H9 (cell line): ENCODE measurements at regions not wholly inside any gene's neighbourhood (a gene's known extent, or its start where the extent isn't known, plus 50 kb on each side); places are given as distances from the start of the nearest gene placed in this dataset.

ENCODE experiments used
- DNase-seq: peaks from one replicate; pipeline ENCODE4 v3.0.0-alpha.2; 2017
- H2AFZ ChIP-seq: one replicate; pipeline ENCODE4 v1.6.1; 2013; ENCODE audit warnings: mild to moderate bottlenecking, low read length, control low read depth, moderate library complexity
- H2AK5ac ChIP-seq: 2 replicates; pipeline ENCODE4 v1.6.1; 2013; ENCODE audit warnings: low read length, control low read depth, mixed read lengths; ENCODE audit not compliant: insufficient read length
- H2BK120ac ChIP-seq: one replicate; pipeline ENCODE4 v1.6.1; 2013; ENCODE audit warnings: low read depth, mild to moderate bottlenecking, low read length, control low read depth, inconsistent platforms; ENCODE audit not compliant: poor library complexity, severe bottlenecking
- H2BK12ac ChIP-seq: 2 replicates; pipeline ENCODE4 v1.6.1; 2013; ENCODE audit warnings: low read length, control low read depth, mixed read lengths, low read depth; ENCODE audit not compliant: insufficient read length
- H2BK15ac ChIP-seq: 2 replicates; pipeline ENCODE4 v1.6.1; 2013; ENCODE audit warnings: low read depth, low read length, control low read depth
- H2BK20ac ChIP-seq: one replicate; pipeline ENCODE4 v1.6.1; 2013; ENCODE audit warnings: low read depth, mild to moderate bottlenecking, low read length, control low read depth, inconsistent platforms; ENCODE audit not compliant: poor library complexity, severe bottlenecking
- H2BK5ac ChIP-seq: 2 replicates; pipeline ENCODE4 v1.6.1; 2013; ENCODE audit warnings: low read length, control low read depth, mixed read lengths; ENCODE audit not compliant: insufficient read length
- H3K14ac ChIP-seq: 2 replicates; pipeline ENCODE4 v1.6.1; 2013; ENCODE audit warnings: low read length, control low read depth; ENCODE audit not compliant: insufficient read depth
- H3K18ac ChIP-seq: 2 replicates; pipeline ENCODE4 v1.6.1; 2013; ENCODE audit warnings: low read depth, mild to moderate bottlenecking, mixed read lengths, low read length, control low read depth; ENCODE audit not compliant: insufficient read length
- H3K23ac ChIP-seq: 2 replicates; pipeline ENCODE4 v1.6.1; 2013; ENCODE audit warnings: low read length, control low read depth, mixed read lengths, low read depth; ENCODE audit not compliant: insufficient read length
- H3K23me2 ChIP-seq: 2 replicates; pipeline ENCODE4 v1.6.1; 2013; ENCODE audit warnings: low read depth, mild to moderate bottlenecking, mixed read lengths, low read length, control low read depth; ENCODE audit not compliant: insufficient read length, poor library complexity, severe bottlenecking
- H3K27ac ChIP-seq: 2 replicates; pipeline ENCODE4 v1.5.1; 2013; ENCODE audit warnings: low read length, control low read depth, mixed read lengths, low read depth; ENCODE audit not compliant: insufficient read length
- H3K27me3 ChIP-seq: 2 replicates; pipeline ENCODE4 v1.6.1; 2013; ENCODE audit warnings: low read length, control low read depth, inconsistent platforms; ENCODE audit not compliant: insufficient read depth
- H3K4ac ChIP-seq: 2 replicates; pipeline ENCODE4 v1.6.1; 2013; ENCODE audit warnings: low read depth, mild to moderate bottlenecking, control low read depth, inconsistent platforms, low read length, moderate library complexity
- H3K4me1 ChIP-seq: 2 replicates; pipeline ENCODE4 v1.6.1; 2013; ENCODE audit warnings: low read length, control low read depth, inconsistent platforms; ENCODE audit not compliant: insufficient read depth
- H3K4me2 ChIP-seq: 2 replicates; pipeline ENCODE4 v1.6.1; 2013; ENCODE audit warnings: low read length, control low read depth, mixed read lengths; ENCODE audit not compliant: insufficient read length, insufficient read depth
- H3K56ac ChIP-seq: 2 replicates; pipeline ENCODE4 v1.6.1; 2013; ENCODE audit warnings: low read depth, mild to moderate bottlenecking, mixed read lengths, low read length, control low read depth; ENCODE audit not compliant: insufficient read length
- H3K79me1 ChIP-seq: 2 replicates; pipeline ENCODE4 v1.6.1; 2013; ENCODE audit warnings: low read depth, mild to moderate bottlenecking, moderate library complexity, low read length, control low read depth, inconsistent platforms; ENCODE audit not compliant: insufficient read depth, poor library complexity, severe bottlenecking
- H3K79me2 ChIP-seq: 2 replicates; pipeline ENCODE4 v1.6.1; 2013; ENCODE audit warnings: low read length, control low read depth, inconsistent platforms; ENCODE audit not compliant: insufficient read depth
- H3K9ac ChIP-seq: 2 replicates; pipeline ENCODE4 v1.6.1; 2013; ENCODE audit warnings: low read length, control low read depth, mixed read lengths; ENCODE audit not compliant: insufficient read length; ENCODE audit errors: extremely low read depth
- H3K9me3 ChIP-seq: one replicate; pipeline ENCODE4 v1.6.1; 2013; ENCODE audit warnings: low read depth, low read length, inconsistent platforms; ENCODE audit not compliant: control insufficient read depth
- H3T11ph ChIP-seq: one replicate; pipeline ENCODE4 v1.6.1; 2013; ENCODE audit warnings: mild to moderate bottlenecking, low read length, control low read depth, inconsistent platforms
- H4K20me1 ChIP-seq: one replicate; pipeline ENCODE4 v1.6.1; 2013; ENCODE audit not compliant: control insufficient read depth, insufficient read length, insufficient read depth
- H4K5ac ChIP-seq: 2 replicates; pipeline ENCODE4 v1.6.1; 2013; ENCODE audit warnings: low read depth, mild to moderate bottlenecking, mixed read lengths, low read length, control low read depth; ENCODE audit not compliant: insufficient read length
- H4K8ac ChIP-seq: replicated peaks from 2 replicates; pipeline ENCODE4 v1.6.1; 2013; ENCODE audit warnings: low read length, control low read depth, mixed read lengths, low read depth; ENCODE audit not compliant: insufficient read length
- H4K91ac ChIP-seq: 2 replicates; pipeline ENCODE4 v1.6.1; 2013; ENCODE audit warnings: low read depth, mild to moderate bottlenecking, moderate library complexity, mixed read lengths, low read length, control low read depth; ENCODE audit not compliant: insufficient read length
- H3K27ac Mint-ChIP-seq, 3 experiments: 2 replicates in 2 of 3; 3 replicates in 1 of 3; pipeline ENCODE4 v1.8.0; 2020 to 2021; ENCODE audit warnings: mixed read lengths in 3 of 3, mild to moderate bottlenecking in 1 of 3, moderate library complexity in 1 of 3
- H3K27me3 Mint-ChIP-seq: 2 replicates; pipeline ENCODE4 v1.8.0; 2021; ENCODE audit warnings: low read depth, mild to moderate bottlenecking, moderate library complexity, mixed read lengths
- H3K36me3 Mint-ChIP-seq, 3 experiments: 2 replicates in 2 of 3; 3 replicates in 1 of 3; pipeline ENCODE4 v1.8.0; 2020 to 2021; ENCODE audit warnings: low read depth in 3 of 3, mixed read lengths in 3 of 3; ENCODE audit not compliant: insufficient read depth in 1 of 3
- H3K4me1 Mint-ChIP-seq, 2 experiments: 2 replicates each; pipeline ENCODE4 v1.8.0; 2020; ENCODE audit warnings: mixed read lengths in 2 of 2
- H3K4me3 Mint-ChIP-seq, 2 experiments: 2 replicates in 1 of 2; 3 replicates in 1 of 2; pipeline ENCODE4 v1.8.0; 2020 to 2021; ENCODE audit warnings: mild to moderate bottlenecking in 2 of 2, mixed read lengths in 2 of 2, moderate library complexity in 1 of 2
- H3K9me3 Mint-ChIP-seq, 2 experiments: 2 replicates in 1 of 2; 3 replicates in 1 of 2; pipeline ENCODE4 v1.8.0; 2020; ENCODE audit warnings: mild to moderate bottlenecking in 2 of 2, mixed read lengths in 2 of 2, moderate library complexity in 1 of 2
- TF ChIP-seq, protein P1 (sequence below): fragments of 200-600 bp; sonication (generic); conservative IDR thresholded peaks from 3 replicates; pipeline ENCODE4 v1.8.0; 2021; ENCODE audit warnings: antibody characterized with exemption, mild to moderate bottlenecking

DNA sequence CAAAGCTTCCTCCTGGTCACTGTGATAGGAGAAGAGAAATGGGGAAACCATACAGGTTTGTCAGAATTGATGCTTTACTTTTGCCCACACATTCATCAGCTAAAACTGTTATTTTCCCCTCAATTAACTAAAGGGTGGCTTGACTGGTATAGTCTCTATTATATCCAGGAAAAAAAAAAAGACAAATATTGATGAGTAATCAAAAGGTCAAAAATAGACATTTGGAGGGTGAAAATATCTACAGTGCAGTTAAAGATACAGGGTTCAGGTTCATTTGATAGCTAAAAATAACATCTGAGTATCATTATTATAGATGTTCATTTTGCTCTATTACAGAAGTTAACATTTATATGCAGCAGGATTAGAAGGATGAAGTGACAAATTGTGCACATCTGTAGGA lies 577.6 kb upstream of the FAM98A start:
- Histone ChIP-seq H4K91ac (no peak overlapping the region), H3K79me2 (no peaks in the 10 kb centered on the region), H3T11ph (no peak overlapping the region), H3K14ac (no peak overlapping the region), H3K23me2 (no peaks in the 10 kb centered on the region), H2BK5ac (no peak overlapping the region), H4K5ac (no peak overlapping the region), H2BK20ac (no peak overlapping the region), H2AK5ac (no peak overlapping the region), H2AFZ (no peak overlapping the region), H3K56ac (no peak overlapping the region), H3K27me3 (no peaks in the 10 kb centered on the region), H3K23ac (no peak overlapping the region), H3K27ac (no peak overlapping the region), H3K79me1 (no peaks in the 10 kb centered on the region), H4K8ac (no peak overlapping the region), H3K18ac (no peak overlapping the region), H2BK12ac (no peak overlapping the region), H3K4ac (no peak overlapping the region), H2BK15ac (no peak overlapping the region), H3K4me1 (no peaks in the 10 kb centered on the region), H3K4me2 (no peak overlapping the region), H3K9me3 (no peaks in the 10 kb centered on the region), H4K20me1 (no peaks in the 10 kb centered on the region), H3K9ac (no peak overlapping the region), H2BK120ac (no peak overlapping the region)
- H3K4me1 Mint-ChIP-seq = no peaks in the 10 kb centered on the region
- H3K9me3 Mint-ChIP-seq = peaks cover 4 to 7% of the 10 kb centered on the region in 2 experiments; a peak in 4 of 5 replicates
- H3K27ac Mint-ChIP-seq = no peak overlapping the region
- no peak overlapping the region for H3K4me3 Mint-ChIP-seq
- H3K27me3 Mint-ChIP-seq = no peaks in the 10 kb centered on the region
- peaks cover 3 to 8% (median 5%) of the 10 kb centered on the region in 3 experiments; a peak in 6 of 7 replicates for H3K36me3 Mint-ChIP-seq
- no peak for DNase-seq
- TF ChIP-seq, protein P1, sequence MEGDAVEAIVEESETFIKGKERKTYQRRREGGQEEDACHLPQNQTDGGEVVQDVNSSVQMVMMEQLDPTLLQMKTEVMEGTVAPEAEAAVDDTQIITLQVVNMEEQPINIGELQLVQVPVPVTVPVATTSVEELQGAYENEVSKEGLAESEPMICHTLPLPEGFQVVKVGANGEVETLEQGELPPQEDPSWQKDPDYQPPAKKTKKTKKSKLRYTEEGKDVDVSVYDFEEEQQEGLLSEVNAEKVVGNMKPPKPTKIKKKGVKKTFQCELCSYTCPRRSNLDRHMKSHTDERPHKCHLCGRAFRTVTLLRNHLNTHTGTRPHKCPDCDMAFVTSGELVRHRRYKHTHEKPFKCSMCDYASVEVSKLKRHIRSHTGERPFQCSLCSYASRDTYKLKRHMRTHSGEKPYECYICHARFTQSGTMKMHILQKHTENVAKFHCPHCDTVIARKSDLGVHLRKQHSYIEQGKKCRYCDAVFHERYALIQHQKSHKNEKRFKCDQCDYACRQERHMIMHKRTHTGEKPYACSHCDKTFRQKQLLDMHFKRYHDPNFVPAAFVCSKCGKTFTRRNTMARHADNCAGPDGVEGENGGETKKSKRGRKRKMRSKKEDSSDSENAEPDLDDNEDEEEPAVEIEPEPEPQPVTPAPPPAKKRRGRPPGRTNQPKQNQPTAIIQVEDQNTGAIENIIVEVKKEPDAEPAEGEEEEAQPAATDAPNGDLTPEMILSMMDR = no peak
